ENCODE measurements at regions not wholly inside any gene's neighbourhood (a gene's known extent, or its start where the extent isn't known, plus 50 kb on each side); places are given as distances from the start of the nearest gene placed in this dataset.
"Not testable (repeated sequence)": the region's sequence is repeated elsewhere in the genome, so short reads cannot be mapped to it uniquely, and the experiment has no call there.

- no peaks in the 10 kb centered on the region for H3K27me3 ChIP-seq (ENCODE audit: control insufficient read depth in 5 of 5, insufficient read depth in 4 of 5, low read length in 5 of 5)
- no peak overlapping the region for H3K9ac ChIP-seq (ENCODE audit: low read length in 5 of 5)
- no peaks in the 10 kb centered on the region for H3K36me3 ChIP-seq (ENCODE audit: control insufficient read depth in 5 of 5, insufficient read depth in 5 of 5, low read length in 5 of 5)
- no peaks in the 10 kb centered on the region for H3K9me3 ChIP-seq (ENCODE audit: control insufficient read depth in 5 of 5, low read length in 5 of 5)
- no peak overlapping the region for H3K27ac ChIP-seq (ENCODE audit: low read depth, low read length)
- no peak overlapping the region for H3K4me3 ChIP-seq (ENCODE audit: low read depth in 1 of 5, low read length in 5 of 5)
- H3K4me1 ChIP-seq (ENCODE audit: control insufficient read depth in 5 of 5, insufficient read depth in 5 of 5, low read length in 5 of 5) = peaks cover 0 to 4% (median 0%) of the 10 kb centered on the region in 5 donors
These were observed 292.8 kb upstream of the BOD1L1 start for GRCh38 chr4:13920111-13920875.

DNA sequence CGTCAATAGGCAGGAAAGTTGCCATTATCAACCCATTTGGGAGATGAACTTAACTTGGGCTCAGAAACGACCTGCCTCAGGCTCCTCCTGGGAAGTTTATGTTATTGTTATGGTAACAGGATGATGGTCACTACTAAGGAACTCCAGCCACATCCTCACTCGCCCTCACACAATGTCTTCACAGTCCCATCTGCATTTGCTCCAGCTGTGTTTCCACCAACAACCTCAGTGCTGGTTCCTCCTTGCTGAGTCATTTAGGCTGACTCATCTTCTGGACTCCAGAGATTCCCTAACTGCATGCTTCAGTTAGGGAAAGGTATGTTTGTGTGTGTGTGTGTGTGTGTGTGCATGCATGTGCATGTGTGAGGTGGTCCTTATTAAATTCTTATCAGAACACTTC, 293.4 kb upstream of the BOD1L1 start:
- peaks cover 0 to 4% (median 0%) of the 10 kb centered on the region in 5 donors for H3K4me1 ChIP-seq (ENCODE audit: control insufficient read depth in 5 of 5, insufficient read depth in 5 of 5, low read length in 5 of 5)
- H3K27ac ChIP-seq (ENCODE audit: low read depth, low read length) = no peak overlapping the region

GRCh38 chr4:13921805-13922204, 294.3 kb upstream of the BOD1L1 start:
- no peak overlapping the region for H3K9ac ChIP-seq (ENCODE audit: low read length in 5 of 5)
- no peaks in the 10 kb centered on the region for H3K36me3 ChIP-seq (ENCODE audit: control insufficient read depth in 5 of 5, insufficient read depth in 5 of 5, low read length in 5 of 5)
- H3K4me3 ChIP-seq (ENCODE audit: low read depth in 1 of 5, low read length in 5 of 5) = no peak overlapping the region
- no peak overlapping the region for H3K27ac ChIP-seq (ENCODE audit: low read depth, low read length)
- no peaks in the 10 kb centered on the region for H3K27me3 ChIP-seq (ENCODE audit: control insufficient read depth in 5 of 5, insufficient read depth in 4 of 5, low read length in 5 of 5)
- H3K4me1 ChIP-seq (ENCODE audit: control insufficient read depth in 5 of 5, insufficient read depth in 5 of 5, low read length in 5 of 5) = peaks cover 0 to 4% (median 0%) of the 10 kb centered on the region in 5 donors
- peaks cover 0 to under 1% (median 0%) of the 10 kb centered on the region in 5 donors for H3K9me3 ChIP-seq (ENCODE audit: control insufficient read depth in 5 of 5, low read length in 5 of 5)

More for the DNA sequence above, 293.4 kb upstream of the BOD1L1 start:
- Histone ChIP-seq H3K27me3 (ENCODE audit: control insufficient read depth in 5 of 5, insufficient read depth in 4 of 5, low read length in 5 of 5) (no peaks in the 10 kb centered on the region), H3K4me3 (ENCODE audit: low read depth in 1 of 5, low read length in 5 of 5) (no peak overlapping the region), H3K9me3 (ENCODE audit: control insufficient read depth in 5 of 5, low read length in 5 of 5) (no peaks in the 10 kb centered on the region), H3K36me3 (ENCODE audit: control insufficient read depth in 5 of 5, insufficient read depth in 5 of 5, low read length in 5 of 5) (no peaks in the 10 kb centered on the region), H3K9ac (ENCODE audit: low read length in 5 of 5) (no peak overlapping the region)

DNA sequence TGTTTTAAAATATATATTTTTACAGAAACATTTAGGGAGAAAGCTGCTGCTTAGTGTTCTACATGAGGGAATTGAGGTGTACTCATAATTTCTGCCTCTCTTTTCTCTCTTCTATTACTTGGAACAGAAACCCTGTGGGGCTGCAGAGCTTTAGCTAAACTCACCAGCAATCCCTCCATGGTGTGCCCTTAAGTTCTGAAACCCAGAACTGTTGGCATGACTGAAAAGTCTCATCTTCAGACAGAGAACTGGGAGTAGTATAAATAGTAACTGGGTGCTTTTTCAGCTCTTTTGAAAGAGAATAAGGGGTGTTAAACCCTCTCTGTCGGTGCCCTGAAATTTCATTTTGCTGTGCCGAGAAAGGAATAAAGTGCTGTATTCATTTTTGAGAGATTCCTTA, 294.9 kb upstream of the BOD1L1 start:
- Histone ChIP-seq H3K4me1 (ENCODE audit: control insufficient read depth in 5 of 5, insufficient read depth in 5 of 5, low read length in 5 of 5) (peaks cover 0 to 2% (median 0%) of the 10 kb centered on the region in 5 donors), H3K9me3 (ENCODE audit: control insufficient read depth in 5 of 5, low read length in 5 of 5) (peaks cover 0 to 3% (median 0%) of the 10 kb centered on the region in 5 donors), H3K4me3 (ENCODE audit: low read depth in 1 of 5, low read length in 5 of 5) (no peak overlapping the region), H3K9ac (ENCODE audit: low read length in 5 of 5) (no peak overlapping the region), H3K27me3 (ENCODE audit: control insufficient read depth in 5 of 5, insufficient read depth in 4 of 5, low read length in 5 of 5) (no peaks in the 10 kb centered on the region), H3K36me3 (ENCODE audit: control insufficient read depth in 5 of 5, insufficient read depth in 5 of 5, low read length in 5 of 5) (no peaks in the 10 kb centered on the region), H3K27ac (ENCODE audit: low read depth, low read length) (no peak overlapping the region)

DNA sequence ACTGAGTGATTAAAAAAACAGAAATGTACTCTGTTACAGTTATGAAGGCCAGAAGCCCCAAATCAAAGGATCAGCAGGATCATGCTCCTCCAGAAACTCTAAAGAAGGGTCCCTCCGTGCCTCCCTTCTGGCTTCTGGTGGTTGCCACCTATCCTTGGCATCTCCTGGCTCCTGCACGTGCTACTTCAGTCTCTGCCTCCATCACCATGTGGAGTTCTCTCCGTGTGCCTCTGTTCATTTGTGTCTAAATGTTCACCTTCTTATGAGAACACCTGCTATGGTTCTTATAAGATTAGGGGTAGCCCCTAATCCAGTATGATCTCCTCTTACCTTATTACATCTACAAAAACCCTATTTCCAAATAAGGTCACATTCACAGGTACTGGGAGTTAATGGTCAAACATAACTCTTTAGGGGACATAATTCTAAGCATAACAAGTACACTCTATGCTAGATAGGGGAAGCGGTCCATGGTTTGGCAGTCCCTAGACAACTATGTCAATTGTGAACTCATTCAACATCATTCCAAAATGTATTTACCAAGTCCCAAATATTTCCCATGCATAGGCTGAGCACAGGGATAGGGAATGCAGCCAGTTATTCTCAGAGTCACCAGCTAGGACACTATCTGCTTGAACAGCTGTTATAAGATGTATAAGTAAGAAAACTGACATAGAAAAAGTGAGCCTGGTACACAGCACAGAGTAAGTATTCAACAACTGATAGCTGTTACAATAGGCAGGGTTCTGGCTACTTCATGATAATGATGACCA, 295.5 kb upstream of the BOD1L1 start:
- peaks cover 0 to 3% (median 0%) of the 10 kb centered on the region in 5 donors for H3K9me3 ChIP-seq (ENCODE audit: control insufficient read depth in 5 of 5, low read length in 5 of 5)
- no peak overlapping the region for H3K27ac ChIP-seq (ENCODE audit: low read depth, low read length)
- no peak overlapping the region for H3K9ac ChIP-seq (ENCODE audit: low read length in 5 of 5)
- H3K36me3 ChIP-seq (ENCODE audit: control insufficient read depth in 5 of 5, insufficient read depth in 5 of 5, low read length in 5 of 5) = no peaks in the 10 kb centered on the region
- peaks cover 0 to 2% (median 0%) of the 10 kb centered on the region in 5 donors for H3K4me1 ChIP-seq (ENCODE audit: control insufficient read depth in 5 of 5, insufficient read depth in 5 of 5, low read length in 5 of 5)
- no peak overlapping the region for H3K4me3 ChIP-seq (ENCODE audit: low read depth in 1 of 5, low read length in 5 of 5)
- H3K27me3 ChIP-seq (ENCODE audit: control insufficient read depth in 5 of 5, insufficient read depth in 4 of 5, low read length in 5 of 5) = no peaks in the 10 kb centered on the region

DNA sequence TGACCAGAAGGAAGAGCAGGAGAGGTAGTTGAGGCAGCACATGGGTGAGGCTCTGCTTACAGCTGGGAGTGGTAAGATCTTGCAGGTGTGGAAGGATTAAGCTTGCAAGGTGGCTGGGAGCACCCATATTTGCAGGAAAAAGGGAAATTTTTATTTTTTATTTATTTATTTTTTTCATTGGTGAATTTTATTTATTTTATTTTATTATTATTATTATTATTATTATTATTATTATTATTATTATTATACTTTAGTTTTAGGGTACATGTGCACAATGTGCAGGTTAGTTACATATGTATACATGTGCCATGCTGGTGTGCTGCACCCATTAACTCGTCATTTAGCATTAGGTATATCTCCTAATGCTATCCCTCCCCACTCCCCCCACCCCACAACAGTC, 297.4 kb upstream of the BOD1L1 start:
- H3K27ac ChIP-seq (ENCODE audit: low read depth, low read length); H3K27me3 ChIP-seq (ENCODE audit: control insufficient read depth in 5 of 5, insufficient read depth in 4 of 5, low read length in 5 of 5); H3K4me1 ChIP-seq (ENCODE audit: control insufficient read depth in 5 of 5, insufficient read depth in 5 of 5, low read length in 5 of 5); H3K9me3 ChIP-seq (ENCODE audit: control insufficient read depth in 5 of 5, low read length in 5 of 5); H3K36me3 ChIP-seq (ENCODE audit: control insufficient read depth in 5 of 5, insufficient read depth in 5 of 5, low read length in 5 of 5); H3K4me3 ChIP-seq (ENCODE audit: low read depth in 1 of 5, low read length in 5 of 5); H3K9ac ChIP-seq (ENCODE audit: low read length in 5 of 5): not testable (repeated sequence)

DNA sequence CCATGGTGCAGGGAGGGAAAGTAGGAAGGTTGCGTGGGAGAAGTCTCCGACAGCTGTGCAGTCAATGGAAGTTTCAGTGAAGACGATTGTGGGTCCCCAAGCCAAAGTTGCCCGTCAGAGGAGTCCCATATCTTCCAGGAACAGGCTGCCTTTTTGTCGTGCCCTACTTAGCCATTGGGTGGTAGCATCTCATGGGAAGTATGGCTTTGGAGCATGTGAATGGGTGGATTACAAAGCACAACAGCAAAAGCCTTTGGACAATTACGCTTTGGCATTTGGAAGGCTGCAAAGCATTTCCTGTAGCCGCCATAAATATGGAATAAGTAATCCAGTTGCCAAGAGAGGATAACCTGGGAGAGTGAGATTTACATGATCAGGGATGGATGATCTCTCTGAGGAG, 300.7 kb upstream of the BOD1L1 start:
- H3K4me1 ChIP-seq (ENCODE audit: control insufficient read depth in 5 of 5, insufficient read depth in 5 of 5, low read length in 5 of 5) = no peaks in the 10 kb centered on the region
- no peak overlapping the region for H3K27ac ChIP-seq (ENCODE audit: low read depth, low read length)
- H3K9me3 ChIP-seq (ENCODE audit: control insufficient read depth in 5 of 5, low read length in 5 of 5) = peaks cover 0 to 3% (median 0%) of the 10 kb centered on the region in 5 donors
- no peaks in the 10 kb centered on the region for H3K36me3 ChIP-seq (ENCODE audit: control insufficient read depth in 5 of 5, insufficient read depth in 5 of 5, low read length in 5 of 5)
- no peak overlapping the region for H3K4me3 ChIP-seq (ENCODE audit: low read depth in 1 of 5, low read length in 5 of 5)
- H3K9ac ChIP-seq (ENCODE audit: low read length in 5 of 5) = no peak overlapping the region
- no peaks in the 10 kb centered on the region for H3K27me3 ChIP-seq (ENCODE audit: control insufficient read depth in 5 of 5, insufficient read depth in 4 of 5, low read length in 5 of 5)

GRCh38 chr4:13930155-13930554, 302.6 kb upstream of the BOD1L1 start:
- H3K9ac ChIP-seq (ENCODE audit: low read length in 5 of 5) = no peak overlapping the region
- no peak overlapping the region for H3K4me3 ChIP-seq (ENCODE audit: low read depth in 1 of 5, low read length in 5 of 5)
- H3K36me3 ChIP-seq (ENCODE audit: control insufficient read depth in 5 of 5, insufficient read depth in 5 of 5, low read length in 5 of 5) = no peaks in the 10 kb centered on the region
- H3K27ac ChIP-seq (ENCODE audit: low read depth, low read length) = no peak overlapping the region
- no peaks in the 10 kb centered on the region for H3K4me1 ChIP-seq (ENCODE audit: control insufficient read depth in 5 of 5, insufficient read depth in 5 of 5, low read length in 5 of 5)
- no peaks in the 10 kb centered on the region for H3K27me3 ChIP-seq (ENCODE audit: control insufficient read depth in 5 of 5, insufficient read depth in 4 of 5, low read length in 5 of 5)
- peaks cover 0 to 3% (median 0%) of the 10 kb centered on the region in 5 donors for H3K9me3 ChIP-seq (ENCODE audit: control insufficient read depth in 5 of 5, low read length in 5 of 5)

DNA sequence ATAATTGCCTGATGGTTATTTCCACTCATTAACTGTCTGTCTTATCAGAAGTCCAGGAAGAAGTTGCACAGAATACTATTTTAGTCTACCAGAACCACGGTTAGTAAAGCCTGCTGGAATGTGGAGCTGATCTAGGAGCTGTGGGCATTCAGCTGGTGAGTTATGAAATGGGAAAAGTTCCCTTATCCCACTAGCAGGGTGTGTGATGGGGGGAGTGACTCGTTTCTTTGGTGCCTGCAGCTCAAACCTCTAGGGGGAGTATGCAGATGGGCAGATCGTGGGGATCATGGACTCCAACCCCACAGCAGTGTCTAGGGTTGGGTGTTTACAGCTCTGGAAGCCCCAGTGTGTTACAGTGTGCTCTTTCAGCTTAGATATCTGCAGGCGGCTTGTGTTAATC, 305.7 kb upstream of the BOD1L1 start:
- Histone ChIP-seq H3K4me1 (ENCODE audit: control insufficient read depth in 5 of 5, insufficient read depth in 5 of 5, low read length in 5 of 5) (no peaks in the 10 kb centered on the region), H3K27ac (ENCODE audit: low read depth, low read length) (no peak overlapping the region), H3K4me3 (ENCODE audit: low read depth in 1 of 5, low read length in 5 of 5) (no peak overlapping the region), H3K9ac (ENCODE audit: low read length in 5 of 5) (no peak overlapping the region), H3K36me3 (ENCODE audit: control insufficient read depth in 5 of 5, insufficient read depth in 5 of 5, low read length in 5 of 5) (no peaks in the 10 kb centered on the region), H3K27me3 (ENCODE audit: control insufficient read depth in 5 of 5, insufficient read depth in 4 of 5, low read length in 5 of 5) (no peaks in the 10 kb centered on the region), H3K9me3 (ENCODE audit: control insufficient read depth in 5 of 5, low read length in 5 of 5) (no peaks in the 10 kb centered on the region)

- Histone ChIP-seq H3K9me3 (ENCODE audit: control insufficient read depth in 5 of 5, low read length in 5 of 5) (no peaks in the 10 kb centered on the region), H3K4me3 (ENCODE audit: low read depth in 1 of 5, low read length in 5 of 5) (no peak overlapping the region), H3K27me3 (ENCODE audit: control insufficient read depth in 5 of 5, insufficient read depth in 4 of 5, low read length in 5 of 5) (no peaks in the 10 kb centered on the region), H3K4me1 (ENCODE audit: control insufficient read depth in 5 of 5, insufficient read depth in 5 of 5, low read length in 5 of 5) (no peaks in the 10 kb centered on the region), H3K9ac (ENCODE audit: low read length in 5 of 5) (no peak overlapping the region), H3K27ac (ENCODE audit: low read depth, low read length) (no peak overlapping the region), H3K36me3 (ENCODE audit: control insufficient read depth in 5 of 5, insufficient read depth in 5 of 5, low read length in 5 of 5) (no peaks in the 10 kb centered on the region)
These were observed 310.8 kb upstream of the BOD1L1 start for GRCh38 chr4:13938299-13938698.

Measured in subcutaneous abdominal adipose tissue (tissue), 5 donors.